Gastrocnemius medialis (tissue), 4 donors: ENCODE measurements at regions not wholly inside any gene's neighbourhood (a gene's known extent, or its start where the extent isn't known, plus 50 kb on each side); places are given as distances from the start of the nearest gene placed in this dataset.

Experiments used
- POLR2A ChIP-seq, 2 donors: fragments of 450-650 bp; IDR thresholded peaks; one replicate each; pipeline ENCODE4 v1.6.1; 2017; ENCODE audit warnings: antibody characterized with exemption in 2 of 2, mild to moderate bottlenecking in 2 of 2, moderate library complexity in 2 of 2
- TF ChIP-seq, protein P1 (sequence below), 5 experiments: fragments of 450-650 bp in 3 of 5; fragments of 200-600 bp in 2 of 5; sonication (generic) in 2 of 5; IDR thresholded peaks in 4 of 5; conservative IDR thresholded peaks in 1 of 5; 1 replicate in 4 of 5; 2 replicates in 1 of 5; pipeline ENCODE4 v1.5.1; 2016 to 2019; ENCODE audit warnings: antibody characterized with exemption in 5 of 5, mild to moderate bottlenecking in 3 of 5, moderate library complexity in 3 of 5

DNA sequence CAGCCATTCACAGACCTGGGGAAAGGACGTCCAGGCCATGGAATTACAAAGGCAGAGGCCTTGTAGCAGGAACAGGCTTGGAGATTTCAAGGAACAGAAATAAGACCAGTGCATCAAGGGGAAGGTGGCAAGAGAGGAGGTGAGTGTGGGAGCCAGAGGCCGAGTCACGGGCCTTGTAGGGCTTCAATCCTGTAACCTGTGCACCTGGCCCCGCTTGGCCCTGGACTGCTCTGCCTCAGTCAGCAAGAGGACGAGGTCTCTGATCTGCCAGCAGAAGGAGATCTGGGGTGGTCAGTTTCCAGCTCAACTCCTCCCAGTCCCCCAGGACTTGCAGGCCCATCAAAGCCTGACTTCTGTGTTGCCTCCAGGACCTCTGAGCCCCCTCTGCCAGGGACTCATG is 200.8 kb downstream of the VRK1 start:
- TF ChIP-seq POLR2A (IDR thresholded peaks at IDR 0.05): no peak
- TF ChIP-seq, protein P1, sequence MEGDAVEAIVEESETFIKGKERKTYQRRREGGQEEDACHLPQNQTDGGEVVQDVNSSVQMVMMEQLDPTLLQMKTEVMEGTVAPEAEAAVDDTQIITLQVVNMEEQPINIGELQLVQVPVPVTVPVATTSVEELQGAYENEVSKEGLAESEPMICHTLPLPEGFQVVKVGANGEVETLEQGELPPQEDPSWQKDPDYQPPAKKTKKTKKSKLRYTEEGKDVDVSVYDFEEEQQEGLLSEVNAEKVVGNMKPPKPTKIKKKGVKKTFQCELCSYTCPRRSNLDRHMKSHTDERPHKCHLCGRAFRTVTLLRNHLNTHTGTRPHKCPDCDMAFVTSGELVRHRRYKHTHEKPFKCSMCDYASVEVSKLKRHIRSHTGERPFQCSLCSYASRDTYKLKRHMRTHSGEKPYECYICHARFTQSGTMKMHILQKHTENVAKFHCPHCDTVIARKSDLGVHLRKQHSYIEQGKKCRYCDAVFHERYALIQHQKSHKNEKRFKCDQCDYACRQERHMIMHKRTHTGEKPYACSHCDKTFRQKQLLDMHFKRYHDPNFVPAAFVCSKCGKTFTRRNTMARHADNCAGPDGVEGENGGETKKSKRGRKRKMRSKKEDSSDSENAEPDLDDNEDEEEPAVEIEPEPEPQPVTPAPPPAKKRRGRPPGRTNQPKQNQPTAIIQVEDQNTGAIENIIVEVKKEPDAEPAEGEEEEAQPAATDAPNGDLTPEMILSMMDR (IDR thresholded peaks at IDR 0.05 in 4 of 5, conservative IDR thresholded peaks at IDR 0.05 in 1 of 5): no peak
